DOHH2 (cell line): ENCODE measurements at regions not wholly inside any gene's neighbourhood (a gene's known extent, or its start where the extent isn't known, plus 50 kb on each side); places are given as distances from the start of the nearest gene placed in this dataset.

ENCODE experiments used
- EZH2phosphoT487 ChIP-seq: fragments of 200-600 bp; sonication (generic); IDR thresholded peaks from 2 replicates; pipeline ENCODE4 v1.6.1; 2017; ENCODE audit warnings: borderline replicate concordance, mild to moderate bottlenecking, antibody characterized with exemption, low read length, moderate library complexity, mixed read lengths
- TF ChIP-seq, protein P1 (sequence below): fragments of 200-600 bp; sonication (generic); IDR thresholded peaks from one replicate; pipeline ENCODE4 v1.5.1; 2014; ENCODE audit warnings: antibody characterized with exemption, mild to moderate bottlenecking, low read depth, low read length; ENCODE audit not compliant: poor library complexity, severe bottlenecking

- TF ChIP-seq, protein P1, sequence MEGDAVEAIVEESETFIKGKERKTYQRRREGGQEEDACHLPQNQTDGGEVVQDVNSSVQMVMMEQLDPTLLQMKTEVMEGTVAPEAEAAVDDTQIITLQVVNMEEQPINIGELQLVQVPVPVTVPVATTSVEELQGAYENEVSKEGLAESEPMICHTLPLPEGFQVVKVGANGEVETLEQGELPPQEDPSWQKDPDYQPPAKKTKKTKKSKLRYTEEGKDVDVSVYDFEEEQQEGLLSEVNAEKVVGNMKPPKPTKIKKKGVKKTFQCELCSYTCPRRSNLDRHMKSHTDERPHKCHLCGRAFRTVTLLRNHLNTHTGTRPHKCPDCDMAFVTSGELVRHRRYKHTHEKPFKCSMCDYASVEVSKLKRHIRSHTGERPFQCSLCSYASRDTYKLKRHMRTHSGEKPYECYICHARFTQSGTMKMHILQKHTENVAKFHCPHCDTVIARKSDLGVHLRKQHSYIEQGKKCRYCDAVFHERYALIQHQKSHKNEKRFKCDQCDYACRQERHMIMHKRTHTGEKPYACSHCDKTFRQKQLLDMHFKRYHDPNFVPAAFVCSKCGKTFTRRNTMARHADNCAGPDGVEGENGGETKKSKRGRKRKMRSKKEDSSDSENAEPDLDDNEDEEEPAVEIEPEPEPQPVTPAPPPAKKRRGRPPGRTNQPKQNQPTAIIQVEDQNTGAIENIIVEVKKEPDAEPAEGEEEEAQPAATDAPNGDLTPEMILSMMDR = no peak
- no peak for TF ChIP-seq EZH2phosphoT487
Observed at GRCh38 chr1:209042413-209042812, 541.1 kb upstream of the CAMK1G start.
